Stimulated activated CD4-positive, alpha-beta T cell treated with anti-CD3 and anti-CD28 coated beads, Interleukin-4, amount 100 ng/mL, for 48 hours (primary cell): ENCODE measurements at regions not wholly inside any gene's neighbourhood (a gene's known extent, or its start where the extent isn't known, plus 50 kb on each side); places are given as distances from the start of the nearest gene placed in this dataset.

Source experiments
- DNase-seq, 2 donors: peaks; one replicate each; pipeline ENCODE4 v3.0.0-alpha.2; 2020; ENCODE audit warnings: low read depth in 2 of 2

GRCh38 chr3:150268426-150269391 lies 139.4 kb upstream of the TSC22D2 start:
- no peak for DNase-seq

DNA sequence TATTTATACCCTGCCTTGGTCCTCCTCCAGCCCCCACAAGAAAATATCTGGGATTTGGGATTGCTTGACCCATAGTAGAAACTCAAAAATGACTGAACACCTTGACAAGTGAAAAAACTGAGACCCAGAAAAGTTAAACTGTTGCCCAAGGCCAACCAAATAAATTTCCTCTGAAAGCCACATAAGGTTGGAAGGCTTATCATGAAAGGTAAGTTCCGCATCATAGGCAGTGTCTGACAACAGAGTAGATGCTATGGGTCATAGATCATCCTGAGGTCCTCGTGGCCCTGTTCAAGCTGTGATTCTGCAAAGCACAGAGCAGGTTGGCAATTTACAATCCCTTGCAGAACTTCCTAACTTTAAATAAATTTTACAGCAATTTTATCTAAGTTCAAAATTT lies 140.8 kb upstream of the TSC22D2 start:
- no peak for DNase-seq

GRCh38 chr3:150265305-150265704 lies 142.8 kb upstream of the TSC22D2 start:
- no peak for DNase-seq

DNA sequence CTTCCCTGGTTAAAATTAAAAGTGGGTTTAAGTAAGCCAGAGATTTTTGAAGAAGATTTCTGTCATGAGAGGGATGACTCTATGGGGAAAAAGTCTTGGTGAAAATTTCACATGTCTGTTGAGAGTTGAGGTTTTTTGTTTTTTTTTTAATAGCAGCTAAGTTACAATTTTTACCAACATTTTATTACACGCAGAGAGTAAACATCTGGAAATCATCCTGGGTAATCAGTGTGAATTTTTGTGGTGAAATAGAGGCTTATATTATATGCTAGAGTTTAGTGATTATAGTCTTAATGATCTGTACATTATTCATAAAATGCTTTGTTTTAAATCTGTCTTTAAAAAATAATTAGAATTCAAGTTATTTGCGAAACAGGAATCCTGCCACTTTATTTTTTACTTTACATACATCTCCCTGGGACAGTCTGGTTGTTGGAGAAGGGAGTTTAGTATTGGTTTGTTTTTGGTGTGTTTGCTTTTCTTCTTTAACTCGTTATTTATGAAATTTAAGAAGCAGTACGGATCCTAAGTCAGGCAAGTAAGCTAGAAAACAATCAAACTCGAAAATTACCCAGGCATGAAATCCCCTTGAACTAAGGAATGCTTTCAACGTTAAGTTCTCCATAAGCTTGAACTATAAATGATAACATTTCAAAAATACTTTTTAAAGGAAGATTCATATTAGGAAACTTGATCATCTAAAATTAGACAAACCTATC lies 143.4 kb upstream of the TSC22D2 start:
- DNase-seq, result no peak

GRCh38 chr3:150261958-150262357 lies 146.1 kb upstream of the TSC22D2 start:
- no peak for DNase-seq

GRCh38 chr3:150261418-150261817 lies 146.7 kb upstream of the TSC22D2 start:
- DNase-seq, result no peak

DNA sequence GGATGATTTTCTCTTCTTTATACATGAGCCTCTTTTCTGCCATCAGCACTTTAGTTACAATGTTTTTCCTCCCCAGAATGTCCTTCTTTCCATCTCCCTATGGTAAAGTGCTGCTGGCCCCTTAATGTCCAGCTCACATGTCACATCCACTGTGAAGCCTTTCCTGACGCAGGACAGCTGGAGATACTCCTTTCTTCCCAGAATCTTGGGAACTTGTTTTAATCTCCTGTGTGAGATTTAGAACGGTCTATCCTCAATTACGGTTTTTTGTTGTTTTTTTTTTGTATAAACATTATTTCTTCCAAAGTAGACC lies 147.7 kb upstream of the TSC22D2 start:
- no peak for DNase-seq

- DNase-seq, result no peak
Observed at GRCh38 chr3:150259526-150260397, 148.3 kb upstream of the TSC22D2 start.

DNA sequence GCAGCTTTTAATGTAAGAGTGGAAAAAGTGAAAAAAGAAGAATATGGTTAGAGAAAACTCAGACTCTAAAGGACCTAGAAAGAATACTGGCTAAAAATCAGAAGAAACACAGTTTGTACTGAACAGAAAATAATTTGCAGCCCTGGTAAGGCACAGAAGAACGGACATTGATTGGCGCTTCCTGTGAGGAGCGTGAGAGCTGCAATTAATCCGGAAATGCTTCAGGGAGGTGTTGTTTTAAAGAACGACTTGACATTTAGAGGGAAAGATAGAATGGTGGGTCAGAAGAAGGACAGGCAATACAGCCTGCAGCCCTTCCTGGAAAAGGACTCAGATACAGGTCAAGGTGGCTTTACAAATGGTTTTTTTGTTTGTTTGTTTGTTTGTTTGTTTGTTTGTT lies 151.3 kb upstream of the TSC22D2 start:
- no peak for DNase-seq

DNA sequence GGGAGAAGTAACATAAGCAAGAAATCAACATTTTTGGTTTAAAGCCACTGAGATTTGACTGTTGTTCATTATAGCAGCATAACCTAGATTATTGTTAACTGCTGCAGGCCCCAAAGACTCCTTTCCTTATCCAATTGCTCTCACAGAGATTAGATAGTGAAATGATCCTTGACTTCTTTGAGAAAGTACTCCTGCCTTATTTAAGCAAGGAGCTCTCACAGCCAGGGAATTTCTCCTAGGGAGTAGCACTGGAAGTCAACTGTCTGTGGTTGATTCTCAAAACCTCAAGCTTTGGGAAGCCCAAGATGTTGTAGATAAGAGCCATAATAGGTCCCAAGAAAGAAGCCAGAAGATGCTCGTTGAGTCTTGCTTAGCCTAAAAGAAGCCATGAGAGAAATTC lies 151.8 kb upstream of the TSC22D2 start:
- DNase-seq, result no peak

DNA sequence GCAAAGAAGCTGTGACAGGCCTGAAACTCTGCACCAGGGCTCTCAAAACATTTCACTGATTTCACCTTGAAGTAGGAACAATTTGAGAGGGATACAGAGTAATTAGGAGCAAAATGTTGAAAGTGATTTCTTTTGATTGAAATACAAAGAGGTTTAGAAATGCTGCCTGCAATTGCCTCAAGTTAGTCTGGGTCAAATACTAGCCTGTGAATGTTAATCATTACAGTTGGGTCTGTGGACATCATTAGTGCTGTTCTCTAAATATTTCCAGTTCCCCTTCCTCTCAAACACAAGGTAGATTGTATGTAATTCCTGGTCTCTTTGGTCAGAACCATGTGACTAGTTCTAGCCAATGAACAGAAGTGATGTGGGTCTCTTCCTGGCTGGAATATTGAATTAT lies 152.3 kb upstream of the TSC22D2 start:
- DNase-seq, result no peak

DNA sequence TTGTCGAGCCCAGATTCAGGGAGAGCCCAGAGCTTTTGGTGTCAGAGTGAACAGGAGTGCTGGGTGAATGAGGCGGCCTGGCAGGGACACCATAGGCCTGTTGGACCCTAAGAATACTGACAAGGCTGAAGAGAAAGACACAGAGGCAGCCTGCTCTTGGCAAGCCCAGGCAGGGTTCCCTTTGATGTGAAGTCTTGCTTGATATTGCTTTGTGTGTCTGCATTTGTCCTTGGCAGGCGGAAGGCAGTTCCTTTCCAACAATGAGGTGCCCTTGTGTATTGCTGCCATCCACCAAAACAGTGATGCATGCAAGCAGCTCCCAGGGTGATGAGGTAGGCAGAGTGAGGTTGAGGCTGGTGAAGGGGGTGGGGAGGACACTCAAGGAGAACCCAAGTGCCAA lies 152.7 kb upstream of the TSC22D2 start:
- DNase-seq, result no peak

GRCh38 chr3:150254309-150254708 lies 153.8 kb upstream of the TSC22D2 start:
- no peak for DNase-seq

- DNase-seq, result no peak
Observed at GRCh38 chr3:150253622-150254021, 154.5 kb upstream of the TSC22D2 start.

- DNase-seq, result no peak
Observed at GRCh38 chr3:150252462-150252861, 155.6 kb upstream of the TSC22D2 start.

- DNase-seq, result no peak
Observed at GRCh38 chr3:150251187-150252062, 156.7 kb upstream of the TSC22D2 start.

GRCh38 chr3:150249779-150250470 lies 158.2 kb upstream of the TSC22D2 start:
- DNase-seq, result no peak

GRCh38 chr3:150248888-150249681 lies 159.0 kb upstream of the TSC22D2 start:
- DNase-seq, result no peak

- DNase-seq, result no peak
Observed at GRCh38 chr3:150248116-150248887, 159.8 kb upstream of the TSC22D2 start.
